Activated T-cell treated with anti-CD3 and anti-CD28 coated beads for 24 hours (primary cell): ENCODE measurements at regions not wholly inside any gene's neighbourhood (a gene's known extent, or its start where the extent isn't known, plus 50 kb on each side); places are given as distances from the start of the nearest gene placed in this dataset.
"Not testable (repeated sequence)": the region's sequence is repeated elsewhere in the genome, so short reads cannot be mapped to it uniquely, and the experiment has no call there.

ENCODE experiments used
- DNase-seq: peaks from one replicate; pipeline ENCODE4 v3.0.0-alpha.2; 2020; ENCODE audit warnings: low read depth

DNA sequence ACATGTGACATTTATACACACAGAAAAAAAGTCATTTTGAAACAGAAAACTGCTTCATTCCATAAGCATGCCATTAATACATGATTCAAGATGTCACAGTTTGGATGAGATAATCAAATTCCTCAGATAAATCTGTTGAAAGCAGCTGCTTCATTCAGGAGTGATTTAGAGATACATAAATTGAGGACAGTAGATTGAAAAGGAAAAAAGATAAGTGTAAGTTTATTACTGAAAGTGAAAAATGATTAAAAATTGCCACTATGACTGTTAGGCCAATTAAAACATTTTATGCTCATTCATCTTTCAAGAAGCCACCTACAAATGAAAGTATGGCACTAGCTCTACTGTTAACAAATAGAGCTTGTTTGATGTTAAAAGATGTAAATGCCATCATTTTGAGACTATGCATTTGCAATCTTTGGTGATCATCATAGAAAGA lies 136.9 kb upstream of the CDK6 start:
- no peak for DNase-seq

DNA sequence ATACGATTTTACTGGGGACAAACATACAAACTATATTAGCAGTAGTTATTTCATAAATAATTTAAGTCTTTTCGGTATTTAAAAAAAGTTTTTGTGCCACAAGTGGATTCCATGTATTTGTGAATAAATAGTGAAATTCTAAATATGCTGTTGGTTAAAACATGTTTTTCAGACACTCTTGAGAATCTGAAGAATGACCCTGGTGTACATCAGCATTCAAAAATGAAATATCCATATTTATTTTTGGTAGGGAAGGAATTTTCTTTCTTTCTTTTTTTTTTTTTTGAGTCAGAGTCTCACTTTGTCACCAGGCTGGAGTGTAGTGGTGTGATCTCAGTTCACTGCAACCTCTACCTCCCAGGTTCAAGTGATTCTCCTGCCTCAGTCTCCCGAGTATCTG lies 136.1 kb upstream of the CDK6 start:
- no peak for DNase-seq

DNA sequence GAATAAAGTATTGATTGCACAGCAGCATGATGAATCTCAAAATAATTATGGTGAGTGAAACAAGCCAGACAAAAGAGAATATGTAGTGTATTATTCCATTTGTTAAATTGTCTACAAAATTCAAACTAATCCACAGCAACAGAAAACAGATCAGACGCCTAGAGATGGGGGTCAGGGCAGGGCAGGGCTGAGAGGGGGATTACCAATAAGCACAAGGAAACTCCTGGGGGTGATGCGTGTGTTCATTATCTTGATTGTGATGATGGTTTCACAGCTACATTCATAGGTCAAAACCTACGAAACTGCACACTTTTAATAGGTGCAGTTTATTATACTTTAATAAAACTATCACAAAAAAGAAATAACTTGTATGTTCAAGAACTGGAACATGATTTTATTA lies 132.7 kb upstream of the CDK6 start:
- no peak for DNase-seq

DNA sequence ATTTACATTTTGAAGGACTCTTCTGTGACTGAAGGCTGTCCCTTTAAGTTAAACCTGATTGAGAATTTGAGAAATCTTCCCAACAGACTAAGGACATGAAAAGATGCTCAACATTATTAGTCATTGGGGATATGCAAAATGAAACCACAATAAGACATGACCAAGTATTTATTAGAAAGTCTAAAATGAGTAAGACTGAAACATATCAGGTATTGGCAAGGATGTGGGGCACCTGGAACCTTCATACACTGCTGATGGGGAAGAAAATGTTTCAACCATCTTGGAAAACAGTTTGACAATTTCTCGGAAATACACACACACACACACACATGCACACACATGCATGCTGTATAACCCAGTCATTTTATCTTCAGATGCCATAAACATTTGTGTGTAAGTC lies 132.1 kb upstream of the CDK6 start:
- DNase-seq, result no peak

DNA sequence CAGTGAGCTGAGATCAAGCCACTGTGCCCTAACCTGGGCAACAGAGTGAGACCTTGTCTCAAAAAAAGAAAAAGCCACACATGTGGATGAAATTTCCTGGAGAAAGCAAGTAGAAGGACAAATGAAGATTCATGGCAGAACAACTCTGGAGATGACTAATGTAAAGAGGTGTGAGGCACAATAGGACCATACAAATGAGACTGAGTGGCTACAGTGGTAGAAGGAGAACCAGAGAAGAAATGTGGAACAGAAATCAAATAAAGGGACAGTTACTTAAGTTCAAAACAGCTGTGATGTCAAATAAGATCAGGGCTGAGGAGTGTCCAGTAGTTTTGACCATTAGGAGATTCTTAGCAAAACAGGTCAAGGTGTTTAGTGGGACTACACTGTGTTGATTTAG lies 130.9 kb upstream of the CDK6 start:
- no peak for DNase-seq

DNA sequence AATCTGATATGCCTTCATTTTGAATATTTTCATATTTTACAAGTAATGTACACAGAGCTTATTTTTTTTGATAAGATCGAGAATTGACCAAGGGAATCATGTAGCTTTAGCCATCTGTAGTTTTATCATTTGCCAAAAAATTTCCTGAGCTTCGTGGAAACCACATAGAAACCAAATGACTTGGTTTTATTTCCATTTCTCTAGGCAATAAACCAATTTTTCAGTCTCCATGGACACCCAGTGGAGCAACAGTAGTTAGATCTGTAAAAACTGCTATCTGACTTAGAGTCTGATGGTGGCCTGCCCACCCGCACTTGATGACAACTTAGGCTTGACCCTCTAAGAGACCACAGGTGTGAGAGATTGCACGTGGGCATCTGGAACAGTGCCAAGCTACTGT lies 127.8 kb upstream of the CDK6 start:
- no peak for DNase-seq

DNA sequence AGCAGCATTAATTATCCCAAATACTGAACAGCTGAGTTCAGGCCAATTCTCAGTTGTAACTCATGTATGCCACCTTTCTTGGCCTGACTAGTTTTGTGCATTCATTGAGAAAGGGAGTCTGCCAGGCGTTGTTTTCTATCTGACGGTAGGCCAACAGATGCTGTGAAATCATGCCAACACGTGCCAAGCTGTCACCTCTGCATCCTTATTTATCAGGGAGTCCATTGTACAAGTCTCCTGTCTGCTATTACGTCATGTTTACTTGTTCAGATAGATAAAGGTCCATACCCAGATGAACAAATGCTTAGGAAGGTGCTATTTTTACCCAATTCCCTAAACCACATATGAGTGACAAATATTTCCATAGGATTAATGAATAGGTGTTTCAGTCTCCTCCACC lies 127.2 kb upstream of the CDK6 start:
- DNase-seq, result no peak

DNA sequence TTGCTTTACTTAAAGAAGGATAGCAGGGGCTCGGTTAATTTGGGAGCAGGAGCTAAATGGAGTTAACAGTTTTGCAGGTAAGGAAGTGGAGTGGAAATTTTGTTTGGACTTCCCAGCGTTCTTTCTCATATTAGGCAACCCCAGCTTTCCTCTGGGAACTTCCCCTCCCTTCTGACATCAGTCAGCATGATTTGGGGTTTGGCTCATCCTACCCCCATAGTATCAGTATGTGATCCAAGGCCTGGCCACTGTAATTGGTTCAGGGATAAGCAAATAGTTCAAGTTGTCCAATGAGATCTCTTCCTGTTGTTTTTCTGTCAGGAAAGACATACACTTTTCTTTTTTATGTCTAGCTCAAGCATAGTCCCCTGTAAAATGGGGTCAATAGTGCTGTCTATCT lies 125.6 kb upstream of the CDK6 start:
- no peak for DNase-seq

DNA sequence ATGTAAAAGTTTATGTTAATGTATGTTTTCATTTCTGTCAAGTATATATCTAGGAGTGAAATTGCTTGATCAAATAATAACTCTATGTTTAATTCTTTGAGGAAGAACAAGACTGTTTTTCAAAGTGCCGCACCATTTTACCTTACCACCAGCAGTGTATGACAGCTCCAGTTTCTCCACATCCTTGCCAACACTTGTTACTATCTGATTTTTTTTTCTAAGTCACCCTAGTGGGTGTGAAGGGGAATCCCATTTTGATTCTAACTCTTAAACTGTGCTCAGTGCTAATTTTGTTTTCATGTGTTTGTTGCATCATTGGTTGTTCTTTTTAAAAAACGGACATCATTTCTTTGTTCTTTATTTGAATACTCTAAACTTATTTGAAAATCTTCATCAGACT lies 120.2 kb upstream of the CDK6 start:
- DNase-seq, result no peak

DNA sequence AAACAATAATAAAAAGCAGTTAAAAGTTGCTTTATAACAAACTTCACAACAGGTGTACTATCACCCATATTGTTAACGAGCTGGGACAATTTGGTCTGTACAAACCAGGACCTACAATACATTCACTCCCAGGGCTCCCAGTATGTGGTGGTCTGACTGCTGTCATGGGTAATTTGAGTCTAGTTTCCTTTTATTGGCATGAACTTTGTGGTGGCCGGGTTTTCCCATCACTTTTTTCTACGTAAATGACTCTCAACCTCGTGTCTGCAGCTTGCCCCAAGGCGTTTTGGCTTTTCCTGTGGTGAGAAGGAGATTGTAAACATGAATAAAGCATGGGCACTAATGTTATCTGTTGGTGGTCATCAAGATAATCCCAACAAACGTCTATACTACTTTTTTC lies 118.7 kb upstream of the CDK6 start:
- peak; percentile 11 for DNase-seq

DNA sequence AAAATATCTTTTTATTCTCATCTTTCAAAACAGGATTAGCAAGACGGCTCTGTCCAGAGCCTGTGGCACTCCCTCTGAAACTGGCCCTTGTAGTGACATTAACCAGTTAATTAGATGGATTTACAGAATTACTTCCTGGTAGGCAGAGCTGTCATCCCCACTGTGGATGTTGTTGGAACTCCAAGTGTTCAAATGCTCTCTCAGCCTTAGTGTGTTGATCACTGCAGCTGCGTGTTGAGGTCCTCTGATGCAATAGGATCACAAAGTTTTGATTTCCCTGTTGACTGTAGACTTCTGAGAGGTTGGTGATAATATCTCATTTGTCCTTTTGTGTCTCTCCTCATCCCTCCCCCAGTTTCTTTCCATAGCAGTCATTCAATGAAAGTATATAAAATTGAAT lies 117.3 kb upstream of the CDK6 start:
- peak; percentile 2 for DNase-seq

DNA sequence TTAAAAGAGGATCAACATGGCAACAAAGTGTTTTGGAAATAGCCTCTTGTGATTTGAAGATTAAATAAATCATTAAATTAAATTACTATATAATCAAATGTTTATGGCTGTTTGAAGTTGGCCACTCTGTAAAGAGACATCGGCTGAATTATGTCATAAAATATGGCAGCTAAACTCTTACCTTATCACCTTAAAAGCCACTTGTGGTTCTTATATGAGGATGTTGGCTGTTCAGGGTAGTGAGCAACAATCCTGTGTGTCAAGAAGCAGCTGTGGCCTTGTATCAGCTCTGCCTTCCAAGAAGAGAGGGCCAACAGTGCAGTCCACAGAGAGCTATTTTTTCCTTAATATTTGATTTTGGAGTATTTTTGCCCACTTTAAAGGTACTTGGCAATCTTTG lies 113.4 kb upstream of the CDK6 start:
- DNase-seq, result no peak

DNA sequence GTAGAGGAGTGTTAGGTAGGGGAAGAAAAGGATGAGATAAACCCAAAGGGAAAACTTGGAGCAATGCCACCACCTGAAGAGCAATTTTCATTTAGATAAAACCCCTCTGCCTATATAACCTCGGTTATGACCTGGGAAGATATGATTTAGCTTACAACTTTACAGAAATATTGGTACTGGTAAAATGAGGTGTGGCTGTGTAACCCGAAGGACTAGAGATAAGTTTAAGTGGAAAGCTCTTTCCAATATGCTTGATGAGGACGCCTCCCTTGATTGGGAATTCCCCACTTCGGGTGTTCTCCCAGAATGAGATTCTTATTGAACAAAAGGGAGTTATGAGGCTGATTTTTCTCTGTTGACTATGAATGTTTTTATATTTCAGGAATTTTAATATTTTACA lies 109.5 kb upstream of the CDK6 start:
- DNase-seq, result no peak

DNA sequence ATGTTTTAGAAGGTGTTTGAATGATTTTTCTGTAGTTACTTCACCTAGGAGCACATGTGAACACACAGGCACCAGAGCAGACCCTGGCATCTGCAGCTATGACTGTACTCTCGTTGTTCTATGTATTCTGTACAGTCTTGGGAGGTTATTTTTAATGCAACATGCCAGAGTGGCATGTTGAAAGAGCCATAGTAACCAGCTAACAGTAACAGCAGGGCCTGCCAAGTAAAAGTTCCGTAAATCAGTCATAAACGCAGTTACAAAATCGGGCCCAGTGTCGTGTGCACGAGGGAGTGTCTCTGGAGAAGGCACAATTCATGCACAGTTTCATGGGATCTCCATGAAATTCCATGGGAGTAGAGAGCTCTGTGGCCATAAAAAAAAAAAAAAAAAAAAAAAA lies 108.3 kb upstream of the CDK6 start:
- DNase-seq, result no peak

DNA sequence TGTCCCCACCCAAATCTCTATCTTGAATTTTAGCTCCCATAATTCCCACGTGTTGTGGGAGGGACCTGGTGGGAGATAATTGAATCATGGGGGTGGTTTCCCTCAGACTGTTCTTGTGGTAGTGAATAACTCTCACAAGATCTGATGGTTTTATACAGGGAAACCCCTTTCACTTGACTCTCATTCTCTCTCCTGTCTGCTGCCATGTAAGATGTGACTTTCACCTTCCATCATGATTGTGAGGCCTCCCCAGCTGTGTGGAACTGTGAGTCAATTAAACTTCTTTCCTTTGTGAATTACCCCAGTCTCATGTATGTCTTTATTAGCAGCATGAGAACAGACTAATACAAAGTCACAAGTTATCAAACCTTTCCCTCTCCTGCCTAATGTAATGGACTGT lies 106.3 kb upstream of the CDK6 start:
- DNase-seq, result not testable (repeated sequence)

DNA sequence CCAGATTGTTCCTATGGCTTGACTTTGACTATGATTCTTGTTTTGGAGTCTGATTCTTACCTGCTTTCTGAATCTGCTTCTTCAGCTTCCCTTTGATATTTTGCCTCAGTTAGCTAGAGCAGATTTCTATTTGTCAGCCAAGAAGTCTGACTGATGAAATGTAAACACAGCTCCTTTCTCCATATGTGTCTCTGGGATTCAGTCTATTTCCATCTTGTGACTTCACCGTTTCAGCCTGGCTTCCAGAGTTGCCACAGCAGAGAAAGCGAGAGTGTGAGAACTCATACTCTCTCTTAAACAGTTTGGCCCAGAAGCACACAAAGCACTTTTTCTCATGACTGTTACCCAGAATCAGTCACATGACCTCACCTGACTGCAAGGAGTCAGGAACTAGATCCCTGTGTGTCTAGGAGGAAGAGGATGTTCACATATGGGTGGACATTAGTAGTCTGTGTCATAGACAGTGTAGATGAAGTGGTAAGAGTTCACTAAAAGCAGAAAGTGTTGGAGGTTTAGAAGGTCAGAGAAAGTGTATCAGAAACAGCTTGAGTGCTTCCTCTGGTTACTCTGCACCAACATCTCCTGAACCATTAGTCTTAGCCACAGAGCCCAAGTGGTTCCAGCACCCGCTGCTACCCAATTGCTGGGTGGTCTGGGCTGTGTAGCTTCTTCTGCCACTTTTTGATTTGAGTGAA lies 103.4 kb upstream of the CDK6 start:
- no peak for DNase-seq

DNA sequence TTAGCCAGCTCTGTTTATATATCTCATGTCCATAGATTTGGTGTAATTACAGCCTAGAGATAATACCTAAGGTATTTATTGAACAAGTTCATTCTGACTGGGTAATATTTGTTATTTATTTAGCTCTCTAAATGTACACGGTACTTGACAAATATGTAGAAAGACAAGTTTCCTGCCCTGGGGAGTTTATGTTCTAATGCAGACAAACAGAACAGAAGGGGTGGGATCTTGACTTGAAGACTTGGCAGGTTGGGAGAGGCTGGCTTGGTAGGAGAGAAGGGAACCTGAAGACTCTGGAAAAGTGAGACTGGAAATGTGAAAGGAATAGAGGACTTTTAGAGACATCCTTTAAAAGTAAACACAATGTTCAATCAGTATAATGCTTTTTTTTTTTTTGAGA lies 97.7 kb upstream of the CDK6 start:
- DNase-seq, result no peak

DNA sequence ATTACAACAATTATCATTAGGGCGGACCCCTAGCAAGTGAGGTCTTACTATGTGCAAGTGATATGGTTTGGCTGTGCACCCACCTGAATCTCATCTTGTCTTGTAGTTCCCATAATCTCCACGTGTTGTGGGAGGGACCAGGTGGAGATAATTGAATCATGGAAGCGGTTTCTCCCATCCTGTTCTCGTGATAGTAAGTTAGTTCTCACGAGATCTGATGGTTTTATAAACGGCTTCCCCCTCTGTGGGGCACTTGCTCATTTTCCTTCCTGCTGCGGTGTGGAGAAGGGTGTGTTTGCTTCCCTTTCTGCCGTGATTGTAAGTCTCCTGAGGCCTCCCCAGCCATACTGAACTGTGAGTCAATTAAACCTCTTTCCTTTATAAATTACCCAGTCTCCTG lies 96.1 kb upstream of the CDK6 start:
- DNase-seq, result no peak

DNA sequence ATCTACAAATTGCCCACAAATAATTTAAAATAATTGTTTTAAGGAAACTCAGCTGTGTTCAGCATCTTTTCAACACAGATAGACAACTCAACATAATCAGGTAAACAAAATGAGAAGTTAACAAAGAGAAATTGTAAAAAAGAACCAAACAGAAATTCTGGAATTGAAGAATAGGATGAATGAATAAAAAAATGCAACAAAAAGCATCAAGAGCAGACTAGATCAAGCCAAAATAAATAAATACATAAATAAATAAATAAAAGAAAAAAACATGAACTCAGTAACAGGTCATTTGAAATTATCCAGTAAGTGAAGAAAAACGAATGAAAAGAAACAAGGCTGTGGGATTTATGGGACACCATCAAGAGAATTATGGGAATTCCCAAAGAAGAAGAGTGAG lies 94.0 kb upstream of the CDK6 start:
- DNase-seq, result no peak

DNA sequence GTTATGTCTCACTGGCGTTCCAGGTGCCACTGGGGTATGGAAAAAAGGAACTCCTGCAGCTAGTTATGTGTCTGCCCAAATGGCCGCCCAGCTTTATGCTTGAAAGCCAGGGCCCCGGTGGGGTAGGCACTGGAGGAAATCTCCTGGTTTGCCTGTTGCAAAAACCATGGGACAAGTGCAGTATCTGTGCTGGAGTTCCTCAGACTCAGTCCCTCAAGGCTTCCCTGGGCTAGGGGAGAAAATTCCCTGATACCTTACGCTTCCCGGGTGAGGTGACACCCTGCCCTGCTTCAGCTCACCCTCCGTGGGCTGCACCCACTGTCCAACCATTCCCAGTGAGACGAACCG lies 90.3 kb upstream of the CDK6 start:
- no peak for DNase-seq

DNA sequence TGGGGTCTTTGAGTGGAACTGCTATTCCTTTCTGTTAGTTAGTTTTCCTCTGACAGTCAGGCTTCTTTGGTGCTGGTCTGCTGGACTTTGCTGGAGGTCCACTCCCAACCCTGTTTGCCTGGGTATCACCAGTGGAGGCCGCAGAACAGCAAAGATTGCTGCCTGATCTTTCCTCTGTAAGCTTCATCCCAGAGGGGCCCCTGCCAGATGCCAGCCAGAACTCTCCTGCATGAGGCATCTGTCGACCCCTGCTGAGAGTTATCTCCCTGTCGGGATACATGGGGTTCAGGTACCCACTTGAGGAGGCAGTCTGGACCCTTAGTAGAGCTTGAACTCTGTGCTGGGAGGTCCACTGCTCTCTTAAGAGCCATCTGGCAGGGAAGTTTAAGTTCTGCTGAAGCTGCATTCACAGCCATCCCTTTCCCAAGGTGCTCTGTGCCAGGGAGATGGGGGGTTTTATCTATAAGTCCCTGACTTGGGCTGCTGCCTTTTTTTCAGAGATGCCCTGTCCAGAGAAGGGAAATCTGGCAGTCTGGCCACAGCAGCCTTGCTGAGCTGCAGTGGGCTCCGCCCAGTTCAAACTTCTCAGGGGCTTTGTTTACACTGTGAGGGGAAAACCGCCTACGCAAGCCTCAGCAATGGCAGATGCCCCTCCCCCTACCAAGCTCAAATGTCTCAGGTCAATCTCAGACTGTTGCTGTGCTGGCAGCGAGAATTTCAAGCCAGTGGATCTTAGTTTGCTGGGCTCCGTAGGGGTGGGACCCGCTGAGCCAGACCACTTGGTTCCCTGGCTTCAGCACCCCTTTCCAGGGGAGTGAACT lies 89.7 kb upstream of the CDK6 start:
- DNase-seq, result no peak

DNA sequence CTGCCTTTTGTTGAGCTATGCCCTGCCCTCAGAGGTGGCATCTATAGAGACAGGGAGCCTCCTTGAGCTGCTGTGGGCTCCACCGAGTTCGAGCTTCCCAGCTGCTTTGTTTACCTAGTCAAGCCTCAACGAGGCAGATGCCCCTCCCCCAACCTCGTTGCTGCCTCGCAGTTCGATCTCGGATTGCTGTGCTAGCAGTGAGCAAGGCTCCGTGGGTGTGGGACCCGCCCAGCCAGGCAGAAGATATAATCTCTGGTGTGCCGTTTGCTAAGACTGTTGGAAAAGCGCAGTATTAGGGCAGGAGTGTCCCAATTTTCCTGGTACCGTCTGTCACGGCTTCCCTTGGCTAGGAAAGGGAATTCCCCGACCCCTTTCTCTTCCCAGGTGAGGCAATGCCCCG lies 88.4 kb upstream of the CDK6 start:
- no peak for DNase-seq

DNA sequence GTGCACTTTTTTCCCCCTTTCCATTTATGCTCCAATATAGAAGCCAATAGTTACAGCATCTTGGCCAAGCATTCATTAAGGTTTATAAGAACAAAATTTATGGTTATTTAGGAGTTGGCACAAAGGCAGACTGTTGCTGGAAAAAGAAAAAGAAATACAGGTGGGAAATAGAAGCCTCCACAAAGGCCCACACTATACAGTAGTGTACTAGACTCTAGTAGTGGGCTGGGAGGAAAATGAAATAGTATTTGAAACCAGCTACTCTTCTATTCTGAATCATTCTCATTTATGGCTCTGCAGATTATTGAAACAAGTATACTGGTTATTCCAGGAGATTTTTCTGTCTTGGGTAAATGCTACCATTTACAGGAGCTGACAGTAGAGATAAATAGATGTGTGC lies 80.9 kb upstream of the CDK6 start:
- no peak for DNase-seq

DNA sequence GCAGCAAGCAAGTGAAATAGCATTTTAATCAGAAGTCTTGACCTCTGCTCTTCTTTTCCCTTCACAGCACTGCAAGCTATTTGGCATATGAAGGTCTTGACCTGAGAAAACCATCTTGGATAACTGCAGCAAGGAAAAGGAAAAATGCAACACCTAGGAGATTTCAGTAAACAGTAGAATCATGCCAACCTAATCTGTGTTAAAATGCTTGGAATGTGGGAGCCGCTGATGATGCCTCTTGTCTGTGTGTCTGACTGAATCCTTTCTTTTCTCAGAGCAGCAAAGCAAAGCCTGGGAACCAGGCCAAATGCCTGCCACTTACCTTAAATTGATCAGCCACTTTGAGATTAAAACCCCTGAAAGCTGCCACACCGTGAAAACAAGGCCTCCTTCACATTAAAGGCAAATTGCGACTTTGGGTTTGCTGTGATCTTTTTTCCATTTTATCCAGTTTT lies 80.4 kb upstream of the CDK6 start:
- DNase-seq, result no peak
